Endodermal cell (in vitro differentiated cells): ENCODE measurements at regions not wholly inside any gene's neighbourhood (a gene's known extent, or its start where the extent isn't known, plus 50 kb on each side); places are given as distances from the start of the nearest gene placed in this dataset.

Experiments used
- DNase-seq: peaks from one replicate; pipeline ENCODE4 v3.0.0-alpha.2; 2017
- H3K27ac ChIP-seq: 2 replicates; pipeline ENCODE4 v1.5.1; 2013; ENCODE audit warnings: mild to moderate bottlenecking, low read depth, low read length, moderate library complexity
- H3K27me3 ChIP-seq: 2 replicates; pipeline ENCODE4 v1.6.1; 2013; ENCODE audit warnings: mild to moderate bottlenecking, low read length, moderate library complexity; ENCODE audit not compliant: insufficient read depth, control insufficient read depth, poor library complexity, severe bottlenecking
- H3K36me3 ChIP-seq: 2 replicates; pipeline ENCODE4 v1.7.0; 2013; ENCODE audit warnings: mild to moderate bottlenecking, low read length, moderate library complexity; ENCODE audit not compliant: control insufficient read depth, insufficient read depth
- H3K4me1 ChIP-seq: one replicate; pipeline ENCODE4 v1.7.0; 2013; ENCODE audit warnings: low read length; ENCODE audit not compliant: control insufficient read depth, insufficient read depth
- H3K4me3 ChIP-seq: 2 replicates; pipeline ENCODE4 v1.5.1; 2013; ENCODE audit warnings: mild to moderate bottlenecking, low read length, moderate library complexity
- H3K9ac ChIP-seq: 2 replicates; pipeline ENCODE4 v1.6.1; 2013; ENCODE audit warnings: mild to moderate bottlenecking, low read length, moderate library complexity; ENCODE audit not compliant: poor library complexity, severe bottlenecking; ENCODE audit errors: extremely low read depth
- H3K9me3 ChIP-seq: 2 replicates; pipeline ENCODE4 v1.6.1; 2013; ENCODE audit warnings: mild to moderate bottlenecking, low read length, moderate library complexity; ENCODE audit not compliant: control insufficient read depth
- H3K27ac Mint-ChIP-seq: 2 replicates; pipeline ENCODE4 v1.8.0; 2020; ENCODE audit warnings: mixed read lengths
- H3K27me3 Mint-ChIP-seq: 2 replicates; pipeline ENCODE4 v1.8.0; 2021; ENCODE audit warnings: mild to moderate bottlenecking, mixed read lengths; ENCODE audit not compliant: insufficient read depth
- H3K36me3 Mint-ChIP-seq: 2 replicates; pipeline ENCODE4 v1.8.0; 2020; ENCODE audit warnings: low read depth, mixed read lengths
- H3K4me1 Mint-ChIP-seq: 2 replicates; pipeline ENCODE4 v1.8.0; 2020; ENCODE audit warnings: mixed read lengths
- H3K4me3 Mint-ChIP-seq: 2 replicates; pipeline ENCODE4 v1.8.0; 2020; ENCODE audit warnings: mild to moderate bottlenecking, moderate library complexity, mixed read lengths
- H3K9me3 Mint-ChIP-seq: 2 replicates; pipeline ENCODE4 v1.8.0; 2020; ENCODE audit warnings: mild to moderate bottlenecking, mixed read lengths
- CTCF ChIP-seq: fragments of 200-600 bp; sonication (generic); conservative IDR thresholded peaks from 2 replicates; pipeline ENCODE4 v1.5.0; 2021; ENCODE audit warnings: antibody characterized with exemption, mild to moderate bottlenecking
- WGBS, 2 experiments: methylation state at CpG; one replicate each; pipeline versions ENCODE4 v1.1.5 to v1.1.7; 2013; ENCODE audit warnings: missing lambda C conversion rate in 2 of 2, mixed read lengths in 1 of 2; ENCODE audit not compliant: insufficient coverage in 1 of 2, insufficient read length in 1 of 2; 5-methylcytosine and 5-hydroxymethylcytosine counted together

GRCh38 chr9:80692751-80693150 lies 996.6 kb downstream of the TLE1 start:
- Histone ChIP-seq H3K36me3 (no peaks in the 10 kb centered on the region), H3K27me3 (no peaks in the 10 kb centered on the region), H3K9ac (no peak overlapping the region), H3K4me1 (no peaks in the 10 kb centered on the region), H3K4me3 (no peak overlapping the region), H3K9me3 (no peaks in the 10 kb centered on the region), H3K27ac (no peak overlapping the region)
- peaks cover 1% of the 10 kb centered on the region for H3K36me3 Mint-ChIP-seq
- H3K4me3 Mint-ChIP-seq = no peak overlapping the region
- no peak for TF ChIP-seq CTCF
- DNase-seq = no peak
- no peaks in the 10 kb centered on the region for H3K4me1 Mint-ChIP-seq
- H3K9me3 Mint-ChIP-seq = peaks cover 3% of the 10 kb centered on the region
- H3K27me3 Mint-ChIP-seq = no peaks in the 10 kb centered on the region
- H3K27ac Mint-ChIP-seq = no peak overlapping the region

GRCh38 chr9:80691229-80691628 lies 998.1 kb downstream of the TLE1 start:
- Histone ChIP-seq H3K27me3 (no peaks in the 10 kb centered on the region), H3K27ac (no peak overlapping the region), H3K4me3 (no peak overlapping the region), H3K9ac (no peak overlapping the region), H3K36me3 (no peaks in the 10 kb centered on the region), H3K4me1 (no peaks in the 10 kb centered on the region), H3K9me3 (no peaks in the 10 kb centered on the region)
- H3K4me1 Mint-ChIP-seq = no peaks in the 10 kb centered on the region
- H3K9me3 Mint-ChIP-seq = peaks cover 3% of the 10 kb centered on the region
- H3K36me3 Mint-ChIP-seq = peaks cover 1% of the 10 kb centered on the region
- H3K27me3 Mint-ChIP-seq = no peaks in the 10 kb centered on the region
- TF ChIP-seq CTCF = no peak
- no peak for DNase-seq
- H3K4me3 Mint-ChIP-seq = no peak overlapping the region
- H3K27ac Mint-ChIP-seq = no peak overlapping the region

- 85 to 97% methylated on average over 6 of the region's 6 CpGs for WGBS, 2 experiments
- no peak for DNase-seq
Observed at GRCh38 chr9:80690349-80690939, 998.9 kb downstream of the TLE1 start.

More at GRCh38 chr9:80690349-80690939, 998.9 kb downstream of the TLE1 start:
- H3K4me1 Mint-ChIP-seq = no peaks in the 10 kb centered on the region
- no peaks in the 10 kb centered on the region for H3K27me3 ChIP-seq
- no peaks in the 10 kb centered on the region for H3K9me3 ChIP-seq
- peaks cover 3% of the 10 kb centered on the region for H3K9me3 Mint-ChIP-seq
- H3K27ac ChIP-seq = no peak overlapping the region
- no peak overlapping the region for H3K4me3 Mint-ChIP-seq
- H3K27ac Mint-ChIP-seq = no peak overlapping the region
- TF ChIP-seq CTCF = no peak
- H3K36me3 ChIP-seq = no peaks in the 10 kb centered on the region
- H3K9ac ChIP-seq = no peak overlapping the region
- H3K36me3 Mint-ChIP-seq = peaks cover 1% of the 10 kb centered on the region
- H3K4me1 ChIP-seq = no peaks in the 10 kb centered on the region
- no peaks in the 10 kb centered on the region for H3K27me3 Mint-ChIP-seq
- H3K4me3 ChIP-seq = no peak overlapping the region
